ENCODE measurements at regions not wholly inside any gene's neighbourhood (a gene's known extent, or its start where the extent isn't known, plus 50 kb on each side); places are given as distances from the start of the nearest gene placed in this dataset.

DNA sequence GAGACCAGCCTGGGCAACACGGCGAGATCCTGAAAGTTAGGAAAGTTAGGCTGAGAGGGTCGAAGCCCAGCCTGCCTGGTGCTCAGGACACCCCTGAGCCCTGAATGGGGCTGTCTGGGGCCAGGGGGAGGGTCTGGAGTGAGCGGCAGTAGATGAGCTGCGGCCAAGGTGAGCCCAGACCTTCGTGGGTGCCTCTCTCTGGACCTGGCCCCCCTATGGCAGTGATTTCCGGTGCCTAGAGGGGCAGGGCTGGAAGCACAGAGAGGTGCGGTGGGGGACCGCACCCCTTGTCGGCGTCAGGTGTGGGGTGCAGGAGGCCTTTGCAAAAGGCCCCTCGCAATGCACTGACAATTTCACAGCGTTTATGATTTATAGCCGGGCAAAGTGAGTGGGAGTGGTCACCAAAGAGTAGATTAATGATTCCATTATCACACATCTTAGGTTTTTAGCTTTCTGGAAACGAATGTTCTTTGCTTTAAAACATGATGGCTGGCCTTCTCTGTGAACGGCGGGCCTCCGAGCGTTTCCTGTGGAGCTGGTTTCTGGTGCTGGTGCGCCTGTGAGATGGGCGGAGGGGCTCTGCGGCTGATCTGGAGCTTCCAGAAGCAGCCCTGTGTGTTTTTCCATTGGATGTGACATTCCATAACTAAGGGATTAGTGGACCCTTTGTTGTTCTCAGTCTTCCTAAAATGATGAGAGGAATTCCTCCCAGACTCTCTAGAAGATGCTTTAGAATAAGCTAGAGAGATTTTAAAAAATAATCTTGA is 171.0 kb upstream of the ZNF32 start:
- Histone ChIP-seq H3K9ac (ENCODE audit: low read depth, low read length) (no peak overlapping the region), H3K36me3 (ENCODE audit: insufficient read depth, low read length) (no peaks in the 10 kb centered on the region), H3K4me2 (ENCODE audit: insufficient read depth, low read length) (no peak overlapping the region), H3K79me2 (ENCODE audit: insufficient read depth, low read length) (no peaks in the 10 kb centered on the region), H3K27ac (ENCODE audit: low read length) (no peak overlapping the region), H3K4me1 (ENCODE audit: insufficient read depth, low read length) (peaks cover 43% of the 10 kb centered on the region), H3K4me3 (ENCODE audit: low read depth in 1 of 2, low read length in 2 of 2) (no peak overlapping the region), H2AFZ (ENCODE audit: low read depth, low read length) (no peak overlapping the region), H3K9me3 (ENCODE audit: insufficient read depth, low read length, severe bottlenecking) (no peaks in the 10 kb centered on the region), H4K20me1 (ENCODE audit: insufficient read depth, low read length) (no peaks in the 10 kb centered on the region), H3K27me3 (ENCODE audit: insufficient read depth, low read length, poor library complexity) (no peaks in the 10 kb centered on the region)
- no peak for ATAC-seq (ENCODE audit: insufficient read depth, low read depth)
- TF ChIP-seq, protein P1, sequence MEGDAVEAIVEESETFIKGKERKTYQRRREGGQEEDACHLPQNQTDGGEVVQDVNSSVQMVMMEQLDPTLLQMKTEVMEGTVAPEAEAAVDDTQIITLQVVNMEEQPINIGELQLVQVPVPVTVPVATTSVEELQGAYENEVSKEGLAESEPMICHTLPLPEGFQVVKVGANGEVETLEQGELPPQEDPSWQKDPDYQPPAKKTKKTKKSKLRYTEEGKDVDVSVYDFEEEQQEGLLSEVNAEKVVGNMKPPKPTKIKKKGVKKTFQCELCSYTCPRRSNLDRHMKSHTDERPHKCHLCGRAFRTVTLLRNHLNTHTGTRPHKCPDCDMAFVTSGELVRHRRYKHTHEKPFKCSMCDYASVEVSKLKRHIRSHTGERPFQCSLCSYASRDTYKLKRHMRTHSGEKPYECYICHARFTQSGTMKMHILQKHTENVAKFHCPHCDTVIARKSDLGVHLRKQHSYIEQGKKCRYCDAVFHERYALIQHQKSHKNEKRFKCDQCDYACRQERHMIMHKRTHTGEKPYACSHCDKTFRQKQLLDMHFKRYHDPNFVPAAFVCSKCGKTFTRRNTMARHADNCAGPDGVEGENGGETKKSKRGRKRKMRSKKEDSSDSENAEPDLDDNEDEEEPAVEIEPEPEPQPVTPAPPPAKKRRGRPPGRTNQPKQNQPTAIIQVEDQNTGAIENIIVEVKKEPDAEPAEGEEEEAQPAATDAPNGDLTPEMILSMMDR (IDR thresholded peaks at IDR 0.05; ENCODE audit: borderline replicate concordance, extremely low read depth, low read length, poor library complexity, severe bottlenecking), result no peak
- no peak for TF ChIP-seq EZH2 (IDR thresholded peaks at IDR 0.05; ENCODE audit: borderline replicate concordance, low read depth, low read length, severe bottlenecking)
- DNase-seq, result no peak

DNA sequence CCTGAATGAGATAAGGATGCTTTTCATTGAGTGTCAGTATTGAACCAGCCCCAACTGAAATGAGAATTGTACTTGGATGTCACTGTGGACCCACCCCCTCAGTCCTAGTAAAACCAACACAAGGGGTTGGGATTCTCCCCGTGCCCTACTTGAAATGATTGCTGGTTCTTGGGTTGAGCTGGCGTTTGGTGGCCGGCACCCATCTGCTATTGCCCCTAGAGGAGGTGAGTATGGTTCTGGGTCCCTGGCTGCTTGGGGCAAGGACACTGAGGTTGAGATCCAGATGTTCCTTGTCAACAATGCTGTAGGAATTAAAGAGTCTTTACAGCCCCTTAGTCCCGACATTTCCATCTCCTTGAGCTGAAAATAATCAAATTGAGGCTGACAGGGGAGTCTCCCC is 170.0 kb upstream of the ZNF32 start:
- no peak for DNase-seq
- no peak for TF ChIP-seq EZH2 (IDR thresholded peaks at IDR 0.05; ENCODE audit: borderline replicate concordance, low read depth, low read length, severe bottlenecking)
- TF ChIP-seq, protein P1 (IDR thresholded peaks at IDR 0.05; ENCODE audit: borderline replicate concordance, extremely low read depth, low read length, poor library complexity, severe bottlenecking), result no peak
- Histone ChIP-seq H4K20me1 (ENCODE audit: insufficient read depth, low read length) (no peaks in the 10 kb centered on the region), H3K27me3 (ENCODE audit: insufficient read depth, low read length, poor library complexity) (no peaks in the 10 kb centered on the region), H2AFZ (ENCODE audit: low read depth, low read length) (no peak overlapping the region), H3K27ac (ENCODE audit: low read length) (no peak overlapping the region), H3K4me1 (ENCODE audit: insufficient read depth, low read length) (peaks cover 52% of the 10 kb centered on the region), H3K4me3 (ENCODE audit: low read depth in 1 of 2, low read length in 2 of 2) (no peak overlapping the region), H3K79me2 (ENCODE audit: insufficient read depth, low read length) (no peaks in the 10 kb centered on the region), H3K9me3 (ENCODE audit: insufficient read depth, low read length, severe bottlenecking) (no peaks in the 10 kb centered on the region), H3K9ac (ENCODE audit: low read depth, low read length) (no peak overlapping the region), H3K36me3 (ENCODE audit: insufficient read depth, low read length) (no peaks in the 10 kb centered on the region), H3K4me2 (ENCODE audit: insufficient read depth, low read length) (no peak overlapping the region)
- ATAC-seq (ENCODE audit: insufficient read depth, low read depth), result no peak

DNA sequence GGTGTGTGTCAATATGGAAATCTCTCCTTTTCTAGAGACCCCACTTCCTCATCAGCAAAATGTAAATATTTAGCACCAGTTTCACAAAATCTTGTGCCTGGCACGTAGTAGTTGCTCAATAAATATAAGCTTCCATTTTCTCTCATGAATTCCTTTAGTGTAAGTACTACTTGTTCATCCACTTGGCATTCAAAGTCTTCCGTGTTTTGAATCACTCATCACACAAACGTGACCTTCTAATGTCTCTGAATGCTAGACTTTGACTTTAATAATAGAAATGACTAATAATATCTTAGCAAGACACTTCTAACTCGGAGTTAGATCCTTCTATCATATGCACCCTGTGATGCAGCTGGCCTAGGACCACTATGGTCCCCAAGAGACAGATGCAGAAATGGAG is 168.7 kb upstream of the ZNF32 start:
- DNase-seq, result no peak

More for the DNA sequence above, 168.7 kb upstream of the ZNF32 start:
- Histone ChIP-seq H3K4me3 (ENCODE audit: low read depth in 1 of 2, low read length in 2 of 2) (peak overlapping the region in 1 of 2 experiments; percentile 44; a peak in 2 of 4 replicates), H4K20me1 (ENCODE audit: insufficient read depth, low read length) (no peaks in the 10 kb centered on the region), H3K9ac (ENCODE audit: low read depth, low read length) (peak overlapping the region; percentile 48), H3K9me3 (ENCODE audit: insufficient read depth, low read length, severe bottlenecking) (no peaks in the 10 kb centered on the region), H3K4me2 (ENCODE audit: insufficient read depth, low read length) (peak overlapping the region; percentile 67), H3K27ac (ENCODE audit: low read length) (peak overlapping the region; percentile 86), H2AFZ (ENCODE audit: low read depth, low read length) (peak overlapping the region; percentile 60; the same call in 1 of the 2 replicates), H3K79me2 (ENCODE audit: insufficient read depth, low read length) (no peaks in the 10 kb centered on the region), H3K36me3 (ENCODE audit: insufficient read depth, low read length) (no peaks in the 10 kb centered on the region), H3K4me1 (ENCODE audit: insufficient read depth, low read length) (peaks cover 52% of the 10 kb centered on the region), H3K27me3 (ENCODE audit: insufficient read depth, low read length, poor library complexity) (no peaks in the 10 kb centered on the region)
- TF ChIP-seq EZH2 (IDR thresholded peaks at IDR 0.05; ENCODE audit: borderline replicate concordance, low read depth, low read length, severe bottlenecking), result no peak
- TF ChIP-seq, protein P1 (IDR thresholded peaks at IDR 0.05; ENCODE audit: borderline replicate concordance, extremely low read depth, low read length, poor library complexity, severe bottlenecking), result no peak
- ATAC-seq (ENCODE audit: insufficient read depth, low read depth), result no peak
